Stimulated activated CD8-positive, alpha-beta memory T cell treated with anti-CD3 and anti-CD28 coated beads, Interleukin-12 subunit alpha, Interleukin-12 subunit beta, amount 100 ng/mL, for 24 hours (primary cell): ENCODE measurements at regions not wholly inside any gene's neighbourhood (a gene's known extent, or its start where the extent isn't known, plus 50 kb on each side); places are given as distances from the start of the nearest gene placed in this dataset.

Source experiments
- DNase-seq: peaks from one replicate; pipeline ENCODE4 v3.0.0-alpha.2; 2020; ENCODE audit errors: extremely low read depth

- no peak for DNase-seq
Observed at GRCh38 chr7:38002689-38003088, 82.2 kb downstream of the EPDR1 start.

GRCh38 chr7:38006559-38006958, 86.1 kb downstream of the EPDR1 start:
- no peak for DNase-seq

GRCh38 chr7:38007096-38007495, 86.7 kb downstream of the EPDR1 start:
- DNase-seq: no peak

GRCh38 chr7:38013246-38013645, 92.8 kb downstream of the EPDR1 start:
- DNase-seq: no peak

GRCh38 chr7:38016567-38016966, 96.1 kb downstream of the EPDR1 start:
- DNase-seq: no peak

- no peak for DNase-seq
Observed at GRCh38 chr7:38017320-38017719, 96.9 kb downstream of the EPDR1 start.

- no peak for DNase-seq
Observed at GRCh38 chr7:38020121-38020785, 99.8 kb downstream of the EPDR1 start.

GRCh38 chr7:38021892-38022291, 101.5 kb downstream of the EPDR1 start:
- DNase-seq: no peak

- no peak for DNase-seq
Observed at GRCh38 chr7:38025815-38026214, 105.4 kb downstream of the EPDR1 start.

- DNase-seq: no peak
Observed at GRCh38 chr7:38027884-38028455, 107.5 kb downstream of the EPDR1 start.

- no peak for DNase-seq
Observed at GRCh38 chr7:38034062-38034908, 113.8 kb downstream of the EPDR1 start.

GRCh38 chr7:38040831-38041230, 120.4 kb downstream of the EPDR1 start:
- no peak for DNase-seq

GRCh38 chr7:38049679-38050078, 128.4 kb upstream of the STARD3NL start:
- DNase-seq: no peak

GRCh38 chr7:38051311-38051710, 126.7 kb upstream of the STARD3NL start:
- no peak for DNase-seq

GRCh38 chr7:38051786-38052185, 126.3 kb upstream of the STARD3NL start:
- no peak for DNase-seq

GRCh38 chr7:38052786-38053185, 125.3 kb upstream of the STARD3NL start:
- DNase-seq: no peak

GRCh38 chr7:38054199-38054598, 123.8 kb upstream of the STARD3NL start:
- no peak for DNase-seq

- DNase-seq: no peak
Observed at GRCh38 chr7:38057829-38058228, 120.2 kb upstream of the STARD3NL start.

- DNase-seq: no peak
Observed at GRCh38 chr7:38060116-38060515, 117.9 kb upstream of the STARD3NL start.

- no peak for DNase-seq
Observed at GRCh38 chr7:38060637-38061036, 117.4 kb upstream of the STARD3NL start.

- no peak for DNase-seq
Observed at GRCh38 chr7:38066391-38066790, 111.7 kb upstream of the STARD3NL start.

- no peak for DNase-seq
Observed at GRCh38 chr7:38068461-38068860, 109.6 kb upstream of the STARD3NL start.

- DNase-seq: no peak
Observed at GRCh38 chr7:38069052-38069451, 109.0 kb upstream of the STARD3NL start.
